HepG2 (cell line): ENCODE measurements at regions not wholly inside any gene's neighbourhood (a gene's known extent, or its start where the extent isn't known, plus 50 kb on each side); places are given as distances from the start of the nearest gene placed in this dataset.

Experiments used
- ATAC-seq: fragments of 200-7000 bp; cut with Tn5 transposase; 3 replicates; pipeline ENCODE4 v1.9.1; 2020; ENCODE audit warnings: mild to moderate bottlenecking, moderate library complexity
- BruUV-seq: library from RNA; stranded (reverse); fragments of 400-500 nt; replicated peaks from 2 replicates; lab custom pipeline; 2021; lab: Mats Ljungman, UMichigan
- CTCF ChIA-PET: fragments of 300-600 bp; formaldehyde crosslinking; extraction: SDS; loops from one replicate; lab custom pipeline; 2021; ENCODE audit warnings: low total read pairs, inconsistent platforms, low intra/inter-chr PET ratio; lab: Yijun Ruan, JAX
- POLR2A ChIA-PET: fragments of 350-600 bp; sonication (Branson Sonifier 250); formaldehyde crosslinking; loops from one replicate; lab custom pipeline; 2020; ENCODE audit warnings: antibody characterized with exemption, inconsistent platforms; lab: Yijun Ruan, JAX
- DNase-seq: peaks from one replicate; pipeline ENCODE4 v3.0.0-alpha.2; 2015; ENCODE audit warnings: low spot score
- FAIRE-seq: peaks from 3 replicates; lab custom pipeline; 2011; peaks lifted over from hg19 to GRCh38; lab: Jason Lieb, UNC
- H2AFZ ChIP-seq: one replicate; pipeline ENCODE4 v1.6.1; 2011; ENCODE audit warnings: low read length, inconsistent platforms
- H3K27ac ChIP-seq: fragments of 300-600 bp; 3 replicates; pipeline ENCODE4 v1.8.0; 2011; ENCODE audit warnings: mixed run types, mild to moderate bottlenecking, mixed read lengths, low read length, inconsistent platforms; ENCODE audit not compliant: insufficient read depth; ENCODE audit errors: extremely low read length
- H3K27me3 ChIP-seq, 2 experiments: fragments of 200-600 bp in 1 of 2; 2 replicates in 1 of 2; 3 replicates in 1 of 2; pipeline versions ENCODE4 v1.6.0 to v1.8.0; 2011; ENCODE audit warnings: low read length in 2 of 2, mild to moderate bottlenecking in 2 of 2, moderate library complexity in 2 of 2, inconsistent platforms in 1 of 2; ENCODE audit not compliant: insufficient read depth in 2 of 2, control insufficient read depth in 1 of 2
- H3K36me3 ChIP-seq, 2 experiments: fragments of 200-600 bp in 1 of 2; replicated peaks in 1 of 2; 2 replicates in 1 of 2; 3 replicates in 1 of 2; pipeline versions ENCODE4 v1.5.1 to v1.8.0; 2011; ENCODE audit warnings: low read length in 2 of 2, inconsistent platforms in 1 of 2; ENCODE audit not compliant: insufficient read depth in 2 of 2, control insufficient read depth in 1 of 2
- H3K4me1 ChIP-seq: 2 replicates; pipeline ENCODE4 v1.5.1; 2012; ENCODE audit warnings: low read length, inconsistent platforms; ENCODE audit not compliant: insufficient read depth
- H3K4me2 ChIP-seq: 2 replicates; pipeline ENCODE4 v1.6.0; 2011; ENCODE audit warnings: low read depth, low read length, inconsistent platforms
- H3K4me3 ChIP-seq, 3 experiments: fragments of 200-600 bp in 1 of 3; sonication (generic), shearing (Covaris generic) in 1 of 3; replicated peaks in 1 of 3; 2 replicates each; pipeline ENCODE4 v1.5.1; 2011 to 2016; ENCODE audit warnings: low read length in 3 of 3, inconsistent platforms in 2 of 3, low read depth in 2 of 3, mild to moderate bottlenecking in 2 of 3, control low read depth in 1 of 3, mixed read lengths in 1 of 3; ENCODE audit not compliant: insufficient read depth in 1 of 3
- H3K79me2 ChIP-seq: one replicate; pipeline ENCODE4 v1.6.1; 2011; ENCODE audit warnings: low read length, inconsistent platforms; ENCODE audit not compliant: insufficient read depth
- H3K9ac ChIP-seq: 2 replicates; pipeline ENCODE4 v1.6.0; 2011; ENCODE audit warnings: mild to moderate bottlenecking, low read depth, low read length, inconsistent platforms; ENCODE audit not compliant: insufficient read depth
- H3K9me3 ChIP-seq: 2 replicates; pipeline ENCODE4 v1.5.1; 2012; ENCODE audit warnings: mild to moderate bottlenecking, low read length
- H4K20me1 ChIP-seq: 2 replicates; pipeline ENCODE4 v1.6.0; 2011; ENCODE audit warnings: inconsistent platforms, mild to moderate bottlenecking, low read length, moderate library complexity; ENCODE audit not compliant: insufficient read depth
- AHR ChIP-seq: IDR thresholded peaks from 2 replicates; pipeline ENCODE4 v1.6.1; 2018; ENCODE audit warnings: missing genetic modification reagents, missing compliant biosample characterization
- FUBP1 ChIP-seq: sonication (generic); formaldehyde crosslinking; IDR thresholded peaks from 2 replicates; pipeline ENCODE4 v1.5.1; 2020; ENCODE audit warnings: missing genetic modification reagents, mild to moderate bottlenecking, borderline replicate concordance
- HMGXB3 ChIP-seq: sonication (generic); formaldehyde crosslinking; IDR thresholded peaks from 2 replicates; pipeline ENCODE4 v1.4.0; 2020; ENCODE audit warnings: missing genetic modification reagents, borderline replicate concordance
- YY1 ChIP-seq: IDR thresholded peaks from 2 replicates; pipeline ENCODE4 v1.6.1; 2011; ENCODE audit warnings: low read length, low read depth, moderate library complexity, mild to moderate bottlenecking; ENCODE audit not compliant: insufficient read depth, insufficient replicate concordance
- ZNF101 ChIP-seq: sonication (generic); formaldehyde crosslinking; IDR thresholded peaks from 2 replicates; pipeline ENCODE4 v1.4.0; 2020; ENCODE audit warnings: mild to moderate bottlenecking, low read depth, missing genetic modification reagents, borderline replicate concordance
- ZNF205 ChIP-seq: IDR thresholded peaks from 2 replicates; pipeline ENCODE4 v1.6.1; 2018; ENCODE audit warnings: missing biosample characterization, missing genetic modification reagents
- ZNF414 ChIP-seq: sonication (generic); formaldehyde crosslinking; IDR thresholded peaks from 2 replicates; pipeline ENCODE4 v1.5.0; 2020; ENCODE audit warnings: missing genetic modification reagents
- ZNF563 ChIP-seq: sonication (generic); formaldehyde crosslinking; IDR thresholded peaks from 2 replicates; pipeline ENCODE4 v1.8.0; 2022; ENCODE audit warnings: mild to moderate bottlenecking, moderate library complexity, missing genetic modification reagents
- ZNF619 ChIP-seq: sonication (generic); formaldehyde crosslinking; IDR thresholded peaks from 2 replicates; pipeline ENCODE4 v1.4.0; 2020; ENCODE audit warnings: mild to moderate bottlenecking, missing genetic modification reagents
- ZNF770 ChIP-seq: sonication (generic); formaldehyde crosslinking; IDR thresholded peaks from 2 replicates; pipeline ENCODE4 v1.5.0; 2020; ENCODE audit warnings: mild to moderate bottlenecking, missing genetic modification reagents
- WGBS: methylation state at CpG from one replicate; pipeline ENCODE4 v1.1.6; 2017; ENCODE audit warnings: low lambda C conversion rate; 5-methylcytosine and 5-hydroxymethylcytosine counted together
- in situ Hi-C: cut with HindIII; loops from 2 replicates; pipeline ENCODE4 v1.10.0; 2017; ENCODE audit warnings: low pct_unique_long_range_greater_than_20kb; ENCODE audit not compliant: extremely low pct_ligation_motif_present
- intact Hi-C: fragments of 100-400 bp; cut with micrococcal nuclease; formaldehyde crosslinking; loops from one replicate; pipeline ENCODE4 v1.10.0; 2022; ENCODE audit not compliant: unreplicated experiment

GRCh38 chr3:67831262-67831661, 176.8 kb upstream of the SUCLG2 start (continued):
- no peak for TF ChIP-seq ZNF414 (CRISPR knock-in tag)

- WGBS, result 38% methylated on average over 1 of the region's 1 CpG
- TF ChIP-seq HMGXB3 (CRISPR knock-in tag), result no peak
- no peak for TF ChIP-seq ZNF101 (CRISPR knock-in tag)
- TF ChIP-seq ZNF563 (CRISPR knock-in tag), result no peak
- no peak for TF ChIP-seq ZNF770 (CRISPR knock-in tag)
- TF ChIP-seq YY1, result no peak
- TF ChIP-seq AHR (CRISPR knock-in tag), result no peak
- TF ChIP-seq FUBP1 (CRISPR knock-in tag), result no peak
- no peak for TF ChIP-seq ZNF205 (CRISPR knock-in tag)
- no peak for TF ChIP-seq ZNF619 (CRISPR knock-in tag)
- TF ChIP-seq, all 625 proteins: peak for 0
- intact Hi-C loops, result no loop called here
- Histone ChIP-seq H3K4me3 (no peak overlapping the region), H3K36me3 (no peaks in the 10 kb centered on the region), H3K4me2 (no peak overlapping the region), H3K4me1 (no peaks in the 10 kb centered on the region), H2AFZ (no peak overlapping the region), H3K9me3 (no peaks in the 10 kb centered on the region), H3K27ac (no peak overlapping the region), H3K79me2 (no peaks in the 10 kb centered on the region), H3K27me3 (no peaks in the 10 kb centered on the region), H3K9ac (no peak overlapping the region), H4K20me1 (no peaks in the 10 kb centered on the region)
- no TSS peak for BruUV-seq
- in situ Hi-C loops, result no loop called here
- POLR2A ChIA-PET, result no interaction called here
- DNase-seq, result no peak
- CTCF ChIA-PET, result no interaction called here
- no peak for FAIRE-seq
- ATAC-seq, result no peak
These were observed 174.1 kb upstream of the SUCLG2 start for GRCh38 chr3:67828486-67829010.
